CD4-positive, alpha-beta T cell (primary cell): ENCODE measurements at regions not wholly inside any gene's neighbourhood (a gene's known extent, or its start where the extent isn't known, plus 50 kb on each side); places are given as distances from the start of the nearest gene placed in this dataset.

Experiments
- ATAC-seq: fragments of 200-7000 bp; cut with Tn5 transposase; one replicate; pipeline ENCODE4 v1.10.0; 2022; ENCODE audit warnings: mild to moderate bottlenecking; ENCODE audit not compliant: poor library complexity
- CTCF ChIA-PET: fragments of 350-600 bp; sonication (Branson Sonifier 250); formaldehyde crosslinking; loops from one replicate; lab custom pipeline; 2021; ENCODE audit warnings: antibody characterized with exemption, inconsistent platforms; lab: Charles Lee
- POLR2A ChIA-PET: fragments of 350-600 bp; sonication (Branson Sonifier 250); formaldehyde crosslinking; loops from one replicate; lab custom pipeline; 2021; ENCODE audit warnings: antibody characterized with exemption, inconsistent platforms; lab: Charles Lee
- DNase-seq, 14 experiments: peaks; one replicate each; pipeline ENCODE4 v3.0.0-alpha.2; 2013 to 2020; ENCODE audit warnings: mixed read lengths in 2 of 14
- H3K27ac ChIP-seq, 2 donors: one replicate each; pipeline versions ENCODE4 v1.5.1 to v1.7.0; 2013; ENCODE audit warnings: low read length in 2 of 2, low read depth in 1 of 2, mild to moderate bottlenecking in 1 of 2
- H3K27me3 ChIP-seq, 2 experiments: 1 replicate in 1 of 2; 2 replicates in 1 of 2; pipeline versions ENCODE4 v1.6.1 to v1.7.0; 2013; ENCODE audit warnings: low read length in 2 of 2, control low read depth in 1 of 2, mild to moderate bottlenecking in 1 of 2, moderate library complexity in 1 of 2; ENCODE audit not compliant: insufficient read depth in 2 of 2, control insufficient read depth in 1 of 2
- H3K36me3 ChIP-seq: one replicate; pipeline ENCODE4 v1.6.1; 2013; ENCODE audit warnings: low read length, control low read depth; ENCODE audit not compliant: insufficient read depth
- H3K4me1 ChIP-seq: one replicate; pipeline ENCODE4 v1.6.1; 2013; ENCODE audit warnings: low read length, control low read depth; ENCODE audit not compliant: insufficient read depth
- H3K4me3 ChIP-seq: one replicate; pipeline ENCODE4 v1.5.1; 2013; ENCODE audit warnings: mild to moderate bottlenecking, low read length, moderate library complexity
- H3K9me3 ChIP-seq, 2 experiments: 1 replicate in 1 of 2; 2 replicates in 1 of 2; pipeline versions ENCODE4 v1.6.1 to v1.7.0; 2013; ENCODE audit warnings: low read length in 2 of 2, mild to moderate bottlenecking in 2 of 2, control low read depth in 1 of 2, moderate library complexity in 1 of 2; ENCODE audit not compliant: control insufficient read depth in 1 of 2, insufficient read depth in 1 of 2
- H3K27ac Mint-ChIP-seq: one replicate; pipeline ENCODE4 v1.8.0; 2020; ENCODE audit warnings: mixed read lengths
- H3K27me3 Mint-ChIP-seq: one replicate; pipeline ENCODE4 v1.8.0; 2021; ENCODE audit warnings: mixed read lengths
- H3K36me3 Mint-ChIP-seq: one replicate; pipeline ENCODE4 v1.8.0; 2021; ENCODE audit warnings: low read depth, mixed read lengths
- H3K4me1 Mint-ChIP-seq: one replicate; pipeline ENCODE4 v1.8.0; 2021; ENCODE audit warnings: low read depth, mixed read lengths
- H3K4me3 Mint-ChIP-seq: one replicate; pipeline ENCODE4 v1.8.0; 2020; ENCODE audit warnings: mild to moderate bottlenecking, mixed read lengths
- H3K9me3 Mint-ChIP-seq: one replicate; pipeline ENCODE4 v1.8.0; 2020; ENCODE audit warnings: mixed read lengths
- CTCF ChIP-seq: fragments of 200-600 bp; IDR thresholded peaks from one replicate; pipeline ENCODE4 v1.8.0; 2022; ENCODE audit warnings: antibody characterized with exemption, mild to moderate bottlenecking
- intact Hi-C, 2 experiments: fragments of 100-400 bp; cut with DNase I in 1 of 2; cut with micrococcal nuclease in 1 of 2; formaldehyde crosslinking; loops; one replicate each; pipeline versions ENCODE4 v1.15.1 to v1.9.0; 2023 to 2025; cut with DNase I, micrococcal nuclease

GRCh38 chr10:130891066-130891465, 420.5 kb downstream of the TCERG1L start:
- no peaks in the 10 kb centered on the region for H3K36me3 Mint-ChIP-seq
- no peak for TF ChIP-seq CTCF
- intact Hi-C loops: no loop called here
- CTCF ChIA-PET: no interaction called here
- POLR2A ChIA-PET: no interaction called here
- no peak overlapping the region for H3K27ac Mint-ChIP-seq
- H3K27me3 Mint-ChIP-seq: peaks cover 8% of the 10 kb centered on the region
- no peaks in the 10 kb centered on the region for H3K4me1 Mint-ChIP-seq
- Histone ChIP-seq H3K4me3 (no peak overlapping the region), H3K27ac (no peak overlapping the region), H3K9me3 (no peaks in the 10 kb centered on the region), H3K36me3 (no peaks in the 10 kb centered on the region), H3K27me3 (no peaks in the 10 kb centered on the region), H3K4me1 (no peaks in the 10 kb centered on the region)
- no peaks in the 10 kb centered on the region for H3K9me3 Mint-ChIP-seq
- H3K4me3 Mint-ChIP-seq: no peak overlapping the region
- DNase-seq (no peak), ATAC-seq (no peak)

GRCh38 chr10:130894471-130894870, 417.1 kb downstream of the TCERG1L start:
- no peaks in the 10 kb centered on the region for H3K4me1 ChIP-seq
- no peaks in the 10 kb centered on the region for H3K27me3 ChIP-seq
- POLR2A ChIA-PET: no interaction called here
- H3K27ac ChIP-seq: no peak overlapping the region
- no peaks in the 10 kb centered on the region for H3K4me1 Mint-ChIP-seq
- no peaks in the 10 kb centered on the region for H3K9me3 ChIP-seq
- no peak for TF ChIP-seq CTCF
- no peak overlapping the region for H3K4me3 ChIP-seq
- no peaks in the 10 kb centered on the region for H3K36me3 ChIP-seq
- H3K36me3 Mint-ChIP-seq: no peaks in the 10 kb centered on the region
- no peak overlapping the region for H3K4me3 Mint-ChIP-seq
- CTCF ChIA-PET: no interaction called here
- no peaks in the 10 kb centered on the region for H3K27me3 Mint-ChIP-seq
- no peaks in the 10 kb centered on the region for H3K9me3 Mint-ChIP-seq
- DNase-seq (no peak), ATAC-seq (no peak)
- intact Hi-C loops: no loop called here
- no peak overlapping the region for H3K27ac Mint-ChIP-seq

GRCh38 chr10:130895161-130895560, 416.4 kb downstream of the TCERG1L start:
- ATAC-seq: no peak
- Histone ChIP-seq H3K27me3 (no peaks in the 10 kb centered on the region), H3K9me3 (no peaks in the 10 kb centered on the region), H3K4me3 (no peak overlapping the region), H3K4me1 (no peaks in the 10 kb centered on the region), H3K36me3 (no peaks in the 10 kb centered on the region), H3K27ac (no peak overlapping the region)
- CTCF ChIA-PET: no interaction called here
- no peak for DNase-seq
- intact Hi-C loops: no loop called here
- POLR2A ChIA-PET: no interaction called here
- no peak for TF ChIP-seq CTCF
- Mint-ChIP-seq H3K36me3 (no peaks in the 10 kb centered on the region), H3K27ac (no peak overlapping the region), H3K4me1 (no peaks in the 10 kb centered on the region), H3K9me3 (no peaks in the 10 kb centered on the region), H3K27me3 (no peaks in the 10 kb centered on the region), H3K4me3 (no peak overlapping the region)
